GM21786 (cell line): ENCODE measurements at regions not wholly inside any gene's neighbourhood (a gene's known extent, or its start where the extent isn't known, plus 50 kb on each side); places are given as distances from the start of the nearest gene placed in this dataset.
"Not testable (repeated sequence)": the region's sequence is repeated elsewhere in the genome, so short reads cannot be mapped to it uniquely, and the experiment has no call there.

Source experiments
- ATAC-seq: cut with Tn5 transposase; IDR thresholded peaks from one replicate; pipeline ENCODE4 v1.9.1; 2021; ENCODE audit not compliant: unreplicated experiment

DNA sequence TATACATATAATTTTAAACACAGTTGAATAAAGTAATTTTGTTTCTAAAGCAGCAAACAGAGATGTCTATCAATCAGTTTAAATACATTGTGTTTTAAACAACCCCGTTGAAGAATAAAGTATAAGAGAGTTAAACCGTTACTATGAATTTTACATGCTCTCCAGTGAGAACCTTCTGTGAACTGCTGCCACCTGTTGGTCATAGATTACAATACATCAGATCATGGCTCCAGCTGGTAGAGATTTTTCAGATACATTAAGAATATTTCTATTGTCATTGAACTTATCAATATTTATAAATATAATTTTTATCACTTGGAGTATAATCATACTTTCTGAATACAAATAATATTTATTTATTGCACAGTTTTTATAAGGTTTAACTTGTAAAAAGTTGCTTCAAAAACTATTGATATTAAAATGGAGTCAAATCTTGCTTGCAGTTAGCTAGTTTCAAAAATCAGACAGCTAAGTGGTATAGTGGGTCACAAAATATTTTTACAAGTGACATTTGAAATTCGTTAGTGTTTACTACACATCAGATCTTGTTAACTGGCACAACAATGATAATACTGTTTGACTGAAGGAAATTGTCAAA is 561.2 kb upstream of the PHF14 start:
- ATAC-seq: peak; percentile 81

GRCh38 chr7:10418985-10419384 is 554.7 kb upstream of the PHF14 start:
- ATAC-seq: no peak

- ATAC-seq: no peak
These were observed 544.6 kb upstream of the PHF14 start for GRCh38 chr7:10429031-10429430.

- no peak for ATAC-seq
These were observed 544.2 kb upstream of the PHF14 start for GRCh38 chr7:10429511-10429910.

DNA sequence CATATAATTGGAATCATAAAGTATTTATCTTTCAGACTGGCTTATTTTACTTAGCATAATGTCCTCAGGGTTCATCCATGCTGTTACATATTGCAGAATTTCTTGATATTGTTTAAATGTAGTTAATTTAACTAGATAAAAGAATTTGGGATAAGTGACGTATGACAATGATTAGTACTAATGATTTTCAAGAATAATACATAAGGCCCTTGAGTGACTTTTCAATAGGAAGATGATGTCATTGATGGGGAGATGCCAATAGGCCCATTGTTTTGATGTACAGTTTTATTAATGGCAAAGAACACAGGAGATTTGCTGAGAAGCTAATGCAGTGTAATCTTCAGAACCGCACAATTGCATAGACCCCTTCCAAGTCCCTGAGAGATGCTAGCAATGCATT is 537.4 kb upstream of the PHF14 start:
- ATAC-seq: no peak

GRCh38 chr7:10439027-10439426 is 534.6 kb upstream of the PHF14 start:
- no peak for ATAC-seq

DNA sequence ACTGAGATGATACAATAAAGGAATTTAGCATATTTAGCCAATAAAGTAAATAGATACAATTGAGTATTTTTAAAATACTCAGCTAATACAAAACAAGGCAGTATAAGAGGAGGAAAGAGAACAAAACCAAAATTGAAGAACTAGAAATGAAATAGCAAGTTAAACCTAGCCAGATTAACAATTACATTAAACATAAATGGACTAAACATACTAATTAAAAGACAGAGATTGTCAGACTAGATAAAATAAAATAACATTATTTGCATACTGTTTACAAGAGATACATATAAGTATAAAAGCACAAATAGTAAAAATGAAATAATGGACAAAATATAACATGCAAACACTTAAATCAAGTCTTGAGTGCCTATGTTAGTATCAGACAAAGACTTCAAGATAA is 517.7 kb upstream of the PHF14 start:
- no peak for ATAC-seq

DNA sequence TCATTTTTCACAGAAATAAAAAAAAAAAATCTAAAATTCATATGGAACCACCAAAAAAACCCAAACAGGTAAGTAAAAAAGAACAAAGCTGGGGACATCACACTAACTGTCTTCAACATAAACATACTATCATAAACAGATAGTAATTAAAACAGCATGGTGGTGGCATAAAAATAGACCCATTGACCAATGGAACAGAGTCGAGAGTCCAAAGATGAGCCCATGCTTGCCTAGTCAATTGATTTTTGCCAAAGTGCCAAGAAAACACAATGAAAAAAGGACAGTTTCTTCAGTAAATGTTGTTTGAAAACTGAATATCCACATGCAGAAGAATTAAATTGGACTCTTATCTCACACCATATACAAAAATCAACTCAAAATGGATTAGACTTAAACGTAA is 513.2 kb upstream of the PHF14 start:
- no peak for ATAC-seq

DNA sequence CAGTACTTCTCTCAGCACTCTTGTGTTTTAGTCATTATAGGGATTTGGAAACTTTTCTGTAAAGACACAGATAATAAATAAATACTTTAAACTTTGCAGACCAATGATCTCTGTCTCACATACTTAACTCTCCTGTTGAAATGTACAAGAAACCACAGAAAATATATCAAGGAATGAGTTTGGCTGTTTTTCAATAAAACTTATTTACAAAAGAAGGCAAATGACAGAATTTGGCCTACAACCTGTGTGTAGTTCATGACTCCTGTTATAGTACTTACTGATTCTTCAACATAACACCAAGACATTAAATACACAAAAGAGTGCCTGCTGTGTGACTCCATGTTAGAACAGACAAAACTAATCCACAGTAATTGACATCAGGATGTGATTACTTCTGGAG is 510.0 kb upstream of the PHF14 start:
- no peak for ATAC-seq

DNA sequence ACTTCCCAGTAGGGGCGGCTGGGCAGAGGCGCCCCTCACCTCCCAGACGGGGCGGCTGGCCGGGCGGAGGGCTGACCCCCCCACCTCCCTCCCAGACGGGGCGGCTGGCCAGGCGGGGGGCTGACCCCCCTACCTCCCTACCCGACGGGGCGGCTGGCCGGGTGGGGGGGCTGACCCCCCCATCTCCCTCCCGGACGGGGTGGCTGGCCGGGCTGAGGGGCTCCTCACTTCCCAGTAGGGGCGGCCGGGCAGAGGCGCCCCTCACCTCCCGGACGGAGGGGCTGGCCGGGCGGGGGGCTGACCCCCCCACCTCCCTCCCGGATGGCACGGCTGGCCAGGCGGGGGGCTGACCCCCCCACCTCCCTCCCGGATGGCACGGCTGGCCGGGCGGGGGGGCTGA is 508.1 kb upstream of the PHF14 start:
- not testable (repeated sequence) for ATAC-seq

- ATAC-seq: no peak
These were observed 504.8 kb upstream of the PHF14 start for GRCh38 chr7:10468908-10469307.

DNA sequence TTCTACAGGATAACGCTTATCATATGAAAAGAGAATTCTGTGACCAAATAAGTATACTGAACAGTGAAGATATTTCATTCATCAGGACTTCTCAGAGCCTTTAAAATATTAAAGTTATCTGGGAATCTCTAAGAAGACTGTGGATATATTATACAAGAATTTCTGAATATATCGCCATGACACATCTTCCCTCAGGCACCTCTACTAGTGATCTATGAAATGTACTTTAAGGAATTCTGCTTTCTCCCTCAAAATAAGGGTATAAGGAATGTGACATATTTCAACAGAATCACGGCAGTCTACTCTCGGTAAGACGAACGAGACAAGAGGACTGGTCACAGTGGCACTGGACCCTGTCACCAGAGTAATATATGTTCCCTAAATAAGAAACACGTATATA is 504.2 kb upstream of the PHF14 start:
- ATAC-seq: no peak

- ATAC-seq: no peak
These were observed 502.2 kb upstream of the PHF14 start for GRCh38 chr7:10471280-10472058.

DNA sequence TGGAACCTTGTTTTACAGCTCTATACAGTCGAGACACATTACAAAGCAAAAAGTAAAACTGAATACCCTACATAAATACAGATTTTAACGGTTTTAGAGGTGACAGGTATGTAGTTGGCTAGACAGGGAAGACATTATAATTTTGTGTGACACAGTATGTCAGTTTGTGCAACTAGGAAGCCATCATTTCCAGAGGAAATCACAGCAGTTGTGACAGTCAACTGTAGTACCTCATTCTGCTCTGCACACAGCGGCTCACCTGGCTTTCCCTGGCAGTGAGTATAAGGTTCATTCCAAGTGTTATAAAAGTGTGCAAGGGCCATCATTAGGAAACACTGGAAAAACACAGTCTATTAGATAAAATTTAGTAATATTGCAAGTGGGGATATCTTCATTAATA is 501.6 kb upstream of the PHF14 start:
- ATAC-seq: no peak

DNA sequence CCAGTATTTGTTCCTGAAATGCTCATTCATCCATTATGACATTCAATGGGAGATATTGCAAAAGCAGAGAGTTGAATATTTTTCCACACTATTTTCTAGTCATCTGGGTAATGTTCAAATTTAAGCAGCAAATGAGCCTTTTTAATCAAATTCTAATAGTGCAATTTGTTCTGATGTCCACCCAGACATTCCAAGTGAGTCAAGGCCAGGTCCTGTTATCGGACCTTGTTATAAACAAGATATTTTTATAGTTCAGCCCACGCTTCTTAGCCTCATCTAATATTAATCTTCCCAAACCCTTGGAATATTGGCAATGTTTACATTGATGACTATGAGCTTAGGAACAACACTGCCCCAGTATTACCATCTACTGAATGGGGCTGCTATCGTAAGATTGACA is 500.1 kb upstream of the PHF14 start:
- no peak for ATAC-seq

DNA sequence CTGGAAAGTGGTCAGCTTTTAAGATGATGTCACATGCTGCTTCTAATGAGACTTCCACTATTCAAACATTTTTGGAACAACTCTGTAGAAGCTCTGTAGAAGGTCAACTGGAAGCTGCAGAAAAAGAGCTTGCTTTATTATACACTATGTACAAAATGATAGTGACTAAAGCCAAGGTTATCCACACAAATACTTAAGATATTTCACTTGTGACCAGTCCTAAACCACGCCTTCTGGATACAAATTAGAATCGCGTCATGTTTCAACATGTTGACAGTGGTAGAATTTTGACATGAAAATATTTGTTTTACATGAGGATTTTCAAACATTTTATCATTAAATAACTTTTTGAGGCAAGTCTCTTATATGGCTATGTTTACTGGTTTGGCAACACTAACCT is 499.6 kb upstream of the PHF14 start:
- ATAC-seq: no peak

- no peak for ATAC-seq
These were observed 497.6 kb upstream of the PHF14 start for GRCh38 chr7:10475940-10476641.

DNA sequence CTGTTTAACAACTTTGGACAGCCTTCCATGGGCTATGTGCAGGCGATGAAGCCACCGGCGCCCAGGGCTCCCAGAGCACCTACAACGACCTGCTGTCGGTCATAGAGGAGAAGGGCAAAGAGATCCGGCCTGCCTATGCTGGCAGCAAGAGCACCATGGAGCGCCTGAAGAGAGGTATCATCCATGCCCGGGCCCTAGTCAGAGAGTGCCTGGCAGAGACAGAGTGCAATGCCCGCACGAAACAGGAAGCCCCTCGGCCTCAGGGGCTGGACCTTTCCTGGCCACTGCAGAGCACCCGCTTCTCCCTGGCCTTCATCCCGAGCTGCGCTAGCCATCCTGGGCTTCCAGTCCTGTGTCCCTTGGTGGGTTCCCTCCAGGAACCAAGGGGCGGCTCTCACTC is 497.0 kb upstream of the PHF14 start:
- no peak for ATAC-seq

GRCh38 chr7:10483671-10484070 is 490.0 kb upstream of the PHF14 start:
- ATAC-seq: no peak

DNA sequence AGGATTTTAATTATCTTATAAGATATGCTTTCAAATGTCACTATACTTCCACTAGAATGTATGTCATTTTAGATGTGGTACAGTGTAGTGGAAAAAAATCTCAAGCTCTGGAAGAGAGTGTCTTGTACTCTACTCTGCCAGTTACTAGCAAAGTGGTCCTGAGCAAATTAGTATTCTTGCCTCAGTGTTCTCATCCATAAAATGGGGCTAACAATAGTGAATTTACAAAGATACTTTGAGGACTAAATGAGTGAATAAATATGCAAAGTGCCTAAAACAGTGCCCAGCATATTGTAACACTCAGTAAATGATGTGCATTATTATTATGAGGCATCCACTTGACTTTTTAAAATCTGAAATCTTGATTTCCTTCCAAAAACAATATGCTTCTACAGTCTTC is 488.9 kb upstream of the PHF14 start:
- ATAC-seq: no peak

- not testable (repeated sequence) for ATAC-seq
These were observed 472.3 kb upstream of the PHF14 start for GRCh38 chr7:10501206-10501884.

DNA sequence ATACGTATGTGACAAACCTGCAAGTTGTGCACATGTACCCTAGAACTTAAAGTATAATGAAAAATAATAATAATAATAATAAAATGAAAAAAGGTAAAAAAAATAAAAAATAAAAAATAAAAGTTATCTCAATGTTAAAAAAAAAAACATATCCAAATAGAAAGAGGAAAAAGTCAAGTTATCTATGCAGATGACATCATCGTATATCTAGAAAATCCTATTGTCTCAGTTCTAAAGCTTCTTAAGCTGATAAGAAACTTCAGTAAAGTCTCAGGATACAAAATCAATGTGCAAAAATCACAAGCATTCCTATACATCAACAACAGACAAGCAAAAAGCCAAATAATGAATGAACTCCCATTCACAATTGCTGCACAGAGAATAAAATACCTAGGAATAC is 466.6 kb upstream of the PHF14 start:
- ATAC-seq: no peak
